Naive thymus-derived CD4-positive, alpha-beta T cell (primary cell): ENCODE measurements at regions not wholly inside any gene's neighbourhood (a gene's known extent, or its start where the extent isn't known, plus 50 kb on each side); places are given as distances from the start of the nearest gene placed in this dataset.
"Not testable (repeated sequence)": the region's sequence is repeated elsewhere in the genome, so short reads cannot be mapped to it uniquely, and the experiment has no call there.

Experiments
- ATAC-seq: fragments of 150-1000 bp; cut with Tn5 transposase; 2 replicates; pipeline ENCODE4 v1.10.0; 2021; ENCODE audit warnings: mild to moderate bottlenecking, moderate library complexity
- CTCF ChIA-PET: fragments of 350-600 bp; sonication (Branson Sonifier 250); formaldehyde crosslinking; loops from one replicate; lab custom pipeline; 2021; ENCODE audit warnings: antibody characterized with exemption; lab: Charles Lee
- POLR2A ChIA-PET: fragments of 350-600 bp; sonication (Branson Sonifier 250); formaldehyde crosslinking; loops from one replicate; lab custom pipeline; 2021; ENCODE audit warnings: antibody characterized with exemption, inconsistent platforms; lab: Charles Lee
- DNase-seq, 9 donors: peaks; one replicate each; pipeline versions ENCODE4 v3.0.0 to v3.0.0-alpha.2; 2020 to 2022; ENCODE audit warnings: mixed read lengths in 1 of 9
- H3K27ac ChIP-seq: one replicate; pipeline ENCODE4 v1.7.0; 2013; ENCODE audit warnings: mild to moderate bottlenecking, low read depth, low read length, moderate library complexity
- H3K27me3 ChIP-seq, 2 donors: one replicate each; pipeline ENCODE4 v1.7.0; 2013; ENCODE audit warnings: low read length in 2 of 2, mild to moderate bottlenecking in 2 of 2, moderate library complexity in 2 of 2; ENCODE audit not compliant: control insufficient read depth in 2 of 2, insufficient read depth in 2 of 2
- H3K36me3 ChIP-seq, 3 experiments: 1 replicate in 2 of 3; 2 replicates in 1 of 3; pipeline ENCODE4 v1.7.0; 2013; ENCODE audit warnings: low read length in 3 of 3, mild to moderate bottlenecking in 3 of 3, moderate library complexity in 1 of 3; ENCODE audit not compliant: insufficient read depth in 3 of 3, control insufficient read depth in 2 of 3
- H3K4me1 ChIP-seq, 2 donors: one replicate each; pipeline ENCODE4 v1.7.0; 2013; ENCODE audit warnings: low read length in 2 of 2, mild to moderate bottlenecking in 2 of 2, moderate library complexity in 1 of 2; ENCODE audit not compliant: control insufficient read depth in 2 of 2, insufficient read depth in 2 of 2
- H3K4me3 ChIP-seq: 2 replicates; pipeline ENCODE4 v1.7.0; 2013; ENCODE audit warnings: mild to moderate bottlenecking, low read length
- H3K9me3 ChIP-seq, 3 experiments: 1 replicate in 2 of 3; 2 replicates in 1 of 3; pipeline ENCODE4 v1.7.0; 2013; ENCODE audit warnings: low read length in 3 of 3; ENCODE audit not compliant: control insufficient read depth in 2 of 3
- H3K27ac Mint-ChIP-seq, 9 donors: one replicate each; pipeline ENCODE4 v1.8.0; 2020 to 2022; ENCODE audit warnings: mixed read lengths in 9 of 9, mild to moderate bottlenecking in 8 of 9, moderate library complexity in 5 of 9, inconsistent platforms in 2 of 9
- H3K27me3 Mint-ChIP-seq, 5 donors: one replicate each; pipeline ENCODE4 v1.8.0; 2021 to 2022; ENCODE audit warnings: mixed read lengths in 5 of 5, mild to moderate bottlenecking in 1 of 5
- H3K36me3 Mint-ChIP-seq, 5 donors: one replicate each; pipeline ENCODE4 v1.8.0; 2020 to 2022; ENCODE audit warnings: mixed read lengths in 5 of 5, mild to moderate bottlenecking in 3 of 5, inconsistent platforms in 1 of 5
- H3K4me1 Mint-ChIP-seq, 7 donors: one replicate each; pipeline ENCODE4 v1.8.0; 2020 to 2022; ENCODE audit warnings: mixed read lengths in 7 of 7, mild to moderate bottlenecking in 3 of 7, inconsistent platforms in 1 of 7
- H3K4me3 Mint-ChIP-seq, 10 donors: one replicate each; pipeline ENCODE4 v1.8.0; 2020 to 2022; ENCODE audit warnings: mild to moderate bottlenecking in 10 of 10, mixed read lengths in 10 of 10, moderate library complexity in 6 of 10, inconsistent platforms in 2 of 10
- H3K9me3 Mint-ChIP-seq, 11 donors: one replicate each; pipeline ENCODE4 v1.8.0; 2020 to 2022; ENCODE audit warnings: mixed read lengths in 11 of 11, mild to moderate bottlenecking in 4 of 11, inconsistent platforms in 1 of 11, moderate library complexity in 1 of 11
- intact Hi-C, 2 donors: fragments of 100-400 bp; cut with micrococcal nuclease; formaldehyde crosslinking; loops; one replicate each; pipeline ENCODE4 v1.15.1; 2023

DNA sequence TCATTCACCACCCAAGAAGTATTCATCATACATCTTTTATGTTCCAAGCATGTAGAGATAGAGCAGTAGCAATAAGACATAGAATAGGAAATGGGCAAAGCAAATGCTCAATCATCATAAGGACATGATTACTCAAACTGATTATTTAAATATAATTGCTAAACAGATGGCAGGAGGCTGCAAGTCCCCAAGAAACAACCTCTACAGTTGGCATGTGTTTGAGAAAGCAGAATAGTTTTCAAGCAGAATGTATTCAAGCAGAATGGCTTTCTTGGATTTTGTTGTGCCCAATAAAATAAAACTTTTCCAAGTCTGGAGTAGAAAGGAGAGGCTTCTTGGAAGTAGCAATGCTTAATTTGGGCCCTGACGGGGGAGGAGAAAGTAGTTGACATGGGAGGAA, 86.5 kb upstream of the SYN3 start:
- Histone ChIP-seq H3K9me3 (no peaks in the 10 kb centered on the region), H3K27me3 (no peaks in the 10 kb centered on the region), H3K27ac (no peak overlapping the region), H3K4me3 (no peak overlapping the region), H3K4me1 (no peaks in the 10 kb centered on the region), H3K36me3 (no peaks in the 10 kb centered on the region)
- intact Hi-C loops: no loop called here
- Mint-ChIP-seq H3K36me3 (no peaks in the 10 kb centered on the region), H3K4me1 (no peaks in the 10 kb centered on the region), H3K27me3 (peaks cover 0 to 18% (median 3%) of the 10 kb centered on the region in 5 donors), H3K4me3 (no peak overlapping the region), H3K27ac (no peak overlapping the region), H3K9me3 (peaks cover 0 to 4% (median 0%) of the 10 kb centered on the region in 11 donors)
- DNase-seq (no peak), ATAC-seq (no peak)
- CTCF ChIA-PET: no interaction called here
- POLR2A ChIA-PET: no interaction called here

DNA sequence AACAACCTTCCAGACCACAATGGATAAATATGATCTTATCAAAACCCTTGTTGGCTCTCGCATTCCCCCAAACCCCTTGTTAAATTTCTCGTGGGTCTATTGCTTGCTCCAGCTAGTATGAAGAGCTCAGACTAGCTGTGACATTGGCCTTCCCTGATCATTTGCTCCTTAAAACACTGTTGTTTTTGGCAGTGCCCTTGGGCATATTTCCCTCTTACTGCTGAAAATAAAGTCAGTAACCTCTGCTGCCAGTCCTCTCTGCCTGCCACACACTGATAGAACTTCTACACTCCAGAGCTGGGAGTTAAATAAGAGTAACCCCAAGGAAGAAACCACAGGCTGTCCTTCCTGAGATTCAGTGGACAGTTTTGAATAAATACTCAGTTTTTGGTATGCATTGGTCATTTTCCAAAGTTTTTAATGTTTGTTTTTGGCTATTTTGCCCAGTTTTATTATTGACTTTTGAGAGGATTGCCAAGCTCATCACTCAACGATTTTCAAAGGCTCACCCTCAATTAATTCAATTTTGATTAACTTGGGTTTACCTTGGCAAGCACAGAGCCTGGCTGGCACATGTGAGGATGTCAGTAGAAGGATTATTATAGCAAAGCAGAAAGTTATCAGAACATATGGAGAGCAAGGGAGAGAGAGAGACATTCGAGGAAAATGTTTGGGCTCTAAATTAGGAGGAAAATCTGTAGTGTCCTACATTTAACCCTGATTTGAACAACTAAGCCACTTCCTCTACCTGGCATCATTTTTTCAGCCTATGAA, 84.3 kb upstream of the SYN3 start:
- ATAC-seq (no peak), DNase-seq (no peak)
- Mint-ChIP-seq H3K4me3 (no peak overlapping the region), H3K27ac (no peak overlapping the region), H3K4me1 (no peaks in the 10 kb centered on the region), H3K27me3 (peaks cover 0 to 14% (median 6%) of the 10 kb centered on the region in 5 donors), H3K9me3 (peaks cover 0 to 14% (median 6%) of the 10 kb centered on the region in 11 donors), H3K36me3 (peaks cover 0 to 5% (median 0%) of the 10 kb centered on the region in 5 donors)
- ChIA-PET CTCF (no interaction called here), POLR2A (no interaction called here)
- Histone ChIP-seq H3K4me3 (no peak overlapping the region), H3K27ac (no peak overlapping the region), H3K36me3 (no peaks in the 10 kb centered on the region), H3K4me1 (no peaks in the 10 kb centered on the region), H3K27me3 (no peaks in the 10 kb centered on the region), H3K9me3 (peaks cover 0 to under 1% (median 0%) of the 10 kb centered on the region in 3 experiments)
- intact Hi-C loops: no loop called here

DNA sequence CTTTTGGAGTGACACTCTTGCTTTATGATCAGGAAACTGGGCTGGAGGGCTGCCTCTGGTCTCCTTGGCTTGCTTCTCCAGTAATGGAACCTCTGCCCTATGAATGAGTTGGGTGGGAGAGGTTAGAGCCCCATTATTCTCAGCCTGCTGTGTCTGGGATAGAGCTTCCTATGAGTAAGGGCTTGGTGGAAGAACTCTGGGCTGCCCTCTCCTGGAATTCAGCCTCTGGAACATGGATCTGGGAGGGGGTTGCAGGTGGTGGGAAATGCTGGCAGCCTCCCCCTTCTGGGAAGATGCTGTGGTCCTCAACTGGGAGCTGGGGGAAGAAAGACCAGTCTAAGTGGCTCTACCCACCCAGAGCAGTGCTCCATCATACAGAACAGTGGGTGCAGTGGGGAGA, 81.8 kb upstream of the SYN3 start:
- H3K9me3 Mint-ChIP-seq: peaks cover 2 to 31% (median 10%) of the 10 kb centered on the region in 11 donors
- CTCF ChIA-PET: no interaction called here

DNA sequence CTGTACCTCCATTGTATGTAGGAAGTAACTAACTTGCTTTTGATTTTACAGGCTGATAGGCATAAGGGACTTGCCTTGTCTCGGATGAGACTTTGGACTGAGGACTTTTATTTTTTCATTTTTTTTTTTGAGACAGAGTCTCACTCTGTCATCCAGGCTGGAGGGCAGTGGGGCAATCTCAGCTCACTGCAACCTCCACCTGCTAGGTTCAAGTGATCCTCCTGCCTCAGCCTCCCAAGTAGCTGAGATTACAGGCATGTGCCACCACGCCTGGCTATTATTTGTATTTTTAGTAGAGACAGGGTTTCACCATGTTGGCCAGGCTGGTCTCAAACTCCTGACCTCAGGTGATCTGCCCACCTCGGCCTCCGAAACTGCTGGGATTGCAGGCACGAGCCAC, 80.2 kb upstream of the SYN3 start:
- peaks cover 2 to 44% (median 10%) of the 10 kb centered on the region in 11 donors for H3K9me3 Mint-ChIP-seq
- H3K27ac Mint-ChIP-seq, H3K9me3 ChIP-seq, H3K4me3 ChIP-seq, H3K4me1 Mint-ChIP-seq, H3K36me3 Mint-ChIP-seq, intact Hi-C loops, H3K4me3 Mint-ChIP-seq, H3K4me1 ChIP-seq, CTCF ChIA-PET, H3K27me3 ChIP-seq, ATAC-seq, POLR2A ChIA-PET, H3K27ac ChIP-seq, DNase-seq, H3K36me3 ChIP-seq: not testable (repeated sequence)
- peaks cover 0 to 14% (median 13%) of the 10 kb centered on the region in 5 donors for H3K27me3 Mint-ChIP-seq

More for the DNA sequence above, 81.8 kb upstream of the SYN3 start:
- Histone ChIP-seq H3K36me3 (no peaks in the 10 kb centered on the region), H3K27me3 (no peaks in the 10 kb centered on the region), H3K4me3 (no peak overlapping the region), H3K4me1 (no peaks in the 10 kb centered on the region), H3K27ac (no peak overlapping the region), H3K9me3 (peaks cover 0 to 5% (median 0%) of the 10 kb centered on the region in 3 experiments)
- Mint-ChIP-seq H3K27ac (no peak overlapping the region), H3K36me3 (peaks cover 0 to 5% (median 0%) of the 10 kb centered on the region in 5 donors), H3K4me3 (no peak overlapping the region), H3K27me3 (peaks cover 0 to 14% (median 6%) of the 10 kb centered on the region in 5 donors), H3K4me1 (no peaks in the 10 kb centered on the region)
- POLR2A ChIA-PET: no interaction called here
- intact Hi-C loops: no loop called here
- ATAC-seq: no peak
- no peak for DNase-seq

DNA sequence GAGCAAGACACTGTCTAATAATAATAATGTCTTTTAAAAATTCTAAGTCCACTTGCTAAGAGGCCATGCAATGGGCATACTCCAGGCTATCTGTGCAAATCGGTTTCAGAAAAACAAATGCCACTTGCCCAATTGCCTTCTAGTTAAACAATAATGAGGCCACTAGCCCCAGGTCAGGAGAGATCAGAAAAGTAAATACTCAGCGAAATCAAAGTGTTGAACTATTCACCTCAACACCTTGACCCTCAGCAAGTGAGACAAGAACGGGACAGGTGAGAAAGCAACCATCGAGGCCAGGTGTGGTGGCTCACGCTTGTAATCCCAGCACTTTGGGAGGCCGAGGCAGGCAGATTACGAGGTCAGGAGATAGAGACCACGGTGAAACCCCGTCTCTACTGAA, 72.3 kb upstream of the SYN3 start:
- no peaks in the 10 kb centered on the region for H3K9me3 ChIP-seq
- peaks cover 0 to 19% (median 17%) of the 10 kb centered on the region in 5 donors for H3K27me3 Mint-ChIP-seq
- H3K4me3 ChIP-seq: no peak overlapping the region
- H3K27ac Mint-ChIP-seq: no peak overlapping the region
- no peak overlapping the region for H3K27ac ChIP-seq
- no peaks in the 10 kb centered on the region for H3K4me1 ChIP-seq
- no peaks in the 10 kb centered on the region for H3K36me3 ChIP-seq
- intact Hi-C loops: no loop called here
- ChIA-PET POLR2A (no interaction called here), CTCF (no interaction called here)
- no peak for DNase-seq
- H3K4me1 Mint-ChIP-seq: no peaks in the 10 kb centered on the region
- H3K36me3 Mint-ChIP-seq: peaks cover 0 to 5% (median 0%) of the 10 kb centered on the region in 5 donors
- no peaks in the 10 kb centered on the region for H3K27me3 ChIP-seq
- no peak overlapping the region for H3K4me3 Mint-ChIP-seq
- ATAC-seq: no peak
- H3K9me3 Mint-ChIP-seq: peaks cover 0 to 24% (median 6%) of the 10 kb centered on the region in 11 donors

DNA sequence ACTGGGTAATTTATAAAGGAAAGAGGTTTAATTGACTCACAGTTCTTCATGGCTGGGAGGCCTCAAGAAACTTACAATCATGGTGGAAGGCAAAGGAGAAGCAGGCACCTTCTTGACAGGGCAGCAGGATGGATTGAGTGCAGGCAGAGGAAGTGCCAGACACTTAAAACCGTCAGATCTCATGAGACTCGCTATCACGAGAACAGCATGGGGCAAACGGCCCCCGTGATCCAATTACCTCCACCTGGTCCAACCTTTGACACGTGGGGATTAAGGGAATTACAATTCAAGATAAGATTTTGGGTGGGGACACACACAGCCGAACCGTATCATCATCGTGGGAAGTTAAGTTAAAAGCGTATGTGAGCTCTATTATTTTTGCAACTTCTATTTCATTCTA, 71.4 kb upstream of the SYN3 start:
- peaks cover 0 to 19% (median 6%) of the 10 kb centered on the region in 11 donors for H3K9me3 Mint-ChIP-seq
- ChIA-PET POLR2A (no interaction called here), CTCF (no interaction called here)
- peaks cover 0 to 23% (median 15%) of the 10 kb centered on the region in 5 donors for H3K27me3 Mint-ChIP-seq
- no peak overlapping the region for H3K27ac Mint-ChIP-seq
- H3K4me3 Mint-ChIP-seq: no peak overlapping the region
- no peaks in the 10 kb centered on the region for H3K4me1 Mint-ChIP-seq
- peaks cover 0 to 5% (median 0%) of the 10 kb centered on the region in 5 donors for H3K36me3 Mint-ChIP-seq
- no peak for ATAC-seq
- Histone ChIP-seq H3K27me3 (no peaks in the 10 kb centered on the region), H3K4me3 (no peak overlapping the region), H3K27ac (no peak overlapping the region), H3K9me3 (no peaks in the 10 kb centered on the region), H3K4me1 (no peaks in the 10 kb centered on the region), H3K36me3 (no peaks in the 10 kb centered on the region)
- intact Hi-C loops: no loop called here
- DNase-seq: no peak

DNA sequence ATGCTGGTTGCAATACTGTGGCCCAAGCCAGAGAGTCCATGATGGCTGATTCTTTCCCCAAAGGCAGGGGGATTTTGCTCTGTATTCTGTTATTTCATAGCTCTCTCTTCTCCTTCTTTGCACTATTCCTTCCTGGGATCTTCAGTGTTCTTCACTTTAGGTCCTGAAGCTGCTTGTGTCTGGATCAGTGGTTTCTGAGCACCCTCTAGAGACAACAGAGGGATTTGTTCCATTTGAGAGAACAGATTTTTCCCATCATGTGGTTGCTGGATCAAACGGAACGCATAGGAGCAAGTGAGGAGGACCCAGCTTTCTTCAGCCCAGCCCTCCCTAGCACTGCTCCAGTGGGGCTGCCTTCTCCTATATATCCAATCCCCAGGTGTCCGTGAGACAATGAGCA, 68.7 kb upstream of the SYN3 start:
- Histone ChIP-seq H3K4me1 (no peaks in the 10 kb centered on the region), H3K27ac (no peak overlapping the region), H3K27me3 (no peaks in the 10 kb centered on the region), H3K4me3 (no peak overlapping the region), H3K36me3 (no peaks in the 10 kb centered on the region), H3K9me3 (no peaks in the 10 kb centered on the region)
- POLR2A ChIA-PET: no interaction called here
- DNase-seq (no peak), ATAC-seq (no peak)
- no peaks in the 10 kb centered on the region for H3K4me1 Mint-ChIP-seq
- intact Hi-C loops: no loop called here
- H3K27me3 Mint-ChIP-seq: peaks cover 0 to 35% (median 18%) of the 10 kb centered on the region in 5 donors
- no peaks in the 10 kb centered on the region for H3K36me3 Mint-ChIP-seq
- peaks cover 0 to 13% (median 5%) of the 10 kb centered on the region in 11 donors for H3K9me3 Mint-ChIP-seq
- CTCF ChIA-PET: no interaction called here
- H3K27ac Mint-ChIP-seq: no peak overlapping the region
- H3K4me3 Mint-ChIP-seq: no peak overlapping the region
